HG03135 (cell line): ENCODE measurements at regions not wholly inside any gene's neighbourhood (a gene's known extent, or its start where the extent isn't known, plus 50 kb on each side); places are given as distances from the start of the nearest gene placed in this dataset.
A peak's percentile ranks its signal among the peaks of the same experiment; 100 is the strongest.
"Not testable (repeated sequence)": the region's sequence is repeated elsewhere in the genome, so short reads cannot be mapped to it uniquely, and the experiment has no call there.

Experiments used
- ATAC-seq: cut with Tn5 transposase; IDR thresholded peaks from one replicate; pipeline ENCODE4 v1.9.1; 2021; ENCODE audit warnings: mild to moderate bottlenecking, moderate library complexity; ENCODE audit not compliant: unreplicated experiment

DNA sequence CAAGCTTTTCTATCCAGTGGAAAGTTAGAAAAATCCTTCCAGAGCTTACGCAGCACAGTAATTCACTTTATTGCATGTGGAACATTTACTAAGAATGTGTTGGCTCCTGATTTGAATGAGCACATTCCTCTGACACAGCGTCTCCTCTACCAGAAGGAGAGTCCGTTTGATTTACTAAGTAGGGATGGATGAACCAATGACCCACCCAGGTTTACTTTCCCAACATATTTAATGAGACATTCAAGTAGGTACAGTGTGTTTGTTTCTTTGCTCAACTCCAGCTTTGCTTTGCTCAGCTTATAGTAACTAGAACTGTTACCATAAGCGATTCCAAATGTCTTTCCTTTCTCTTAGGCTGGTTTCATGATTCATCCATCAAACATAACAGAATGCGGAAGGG is 161.7 kb downstream of the SMARCA1 start:
- no peak for ATAC-seq

DNA sequence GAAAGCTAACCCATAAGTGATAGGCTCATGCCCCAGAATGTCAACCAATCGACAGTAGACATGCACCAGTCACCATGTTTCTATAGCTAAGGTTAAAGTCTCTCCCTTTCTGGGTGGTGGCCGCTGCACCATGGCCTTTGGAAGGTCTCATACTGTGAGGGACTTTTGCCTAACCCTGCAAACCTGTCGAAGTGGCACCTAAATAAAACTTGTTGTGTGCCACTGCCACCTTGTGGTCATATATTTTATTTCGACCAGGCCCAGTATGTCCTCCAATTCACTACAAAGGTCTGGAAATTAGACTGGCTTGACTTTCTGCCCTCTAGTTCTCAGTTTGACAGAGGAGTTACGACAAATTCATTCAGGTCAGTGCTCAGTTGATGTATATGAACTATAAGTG is 163.1 kb downstream of the SMARCA1 start:
- ATAC-seq: peak; percentile 96

DNA sequence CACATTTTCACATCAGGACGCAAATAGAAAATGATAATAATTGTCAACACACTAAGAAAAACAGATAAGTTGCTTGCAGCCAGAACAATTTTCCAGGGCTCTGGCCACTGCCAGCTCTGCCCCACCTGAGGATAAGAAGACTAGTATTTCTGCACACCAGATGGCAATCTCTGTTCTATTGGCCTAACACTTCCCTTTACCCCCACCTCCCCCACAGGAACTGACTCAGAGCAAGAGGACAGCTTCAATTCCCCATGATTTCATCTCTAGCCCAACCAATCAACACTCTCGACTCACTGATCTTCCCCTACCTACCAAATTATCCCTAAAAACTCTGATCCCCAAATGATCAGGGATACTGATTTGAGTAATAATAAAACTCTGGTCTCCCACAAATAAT is 164.0 kb downstream of the SMARCA1 start:
- no peak for ATAC-seq

DNA sequence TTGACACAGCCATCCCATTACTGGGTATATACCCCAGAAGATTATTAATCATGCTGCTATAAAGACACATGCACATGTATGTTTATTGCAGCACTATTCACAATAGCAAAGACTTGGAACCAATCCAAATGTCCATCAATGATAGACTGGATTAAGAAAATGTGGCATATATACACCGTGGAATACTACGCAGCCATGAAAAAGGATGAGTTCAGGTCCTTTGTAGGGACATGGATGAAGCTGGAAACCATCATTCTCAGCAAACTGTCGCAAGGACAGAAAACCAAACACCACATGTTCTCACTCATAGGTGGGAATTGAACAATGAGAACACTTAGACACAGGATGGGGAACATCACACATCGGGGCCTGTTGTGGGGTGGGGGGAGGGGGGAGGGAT is 165.9 kb downstream of the SMARCA1 start:
- not testable (repeated sequence) for ATAC-seq

DNA sequence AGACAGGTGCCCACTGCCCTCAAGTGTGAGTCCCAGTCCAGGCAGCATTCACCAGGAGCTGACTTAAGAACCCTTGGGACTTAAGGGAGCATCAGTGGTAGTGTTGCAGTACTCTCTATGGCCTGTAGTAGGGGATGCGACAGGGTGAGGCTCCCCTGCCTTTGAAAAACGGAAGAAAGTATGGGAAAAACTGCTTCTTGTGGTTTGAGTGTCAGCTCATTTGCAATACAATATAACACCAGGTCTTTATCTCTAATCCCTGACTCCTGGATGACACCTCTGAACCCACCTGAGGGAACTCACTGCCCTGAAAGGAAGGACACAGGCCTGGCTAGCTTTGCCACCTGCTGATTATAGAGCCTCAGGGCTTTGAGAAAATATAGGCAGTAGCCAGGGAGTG is 176.0 kb downstream of the SMARCA1 start:
- ATAC-seq: peak; percentile 63

DNA sequence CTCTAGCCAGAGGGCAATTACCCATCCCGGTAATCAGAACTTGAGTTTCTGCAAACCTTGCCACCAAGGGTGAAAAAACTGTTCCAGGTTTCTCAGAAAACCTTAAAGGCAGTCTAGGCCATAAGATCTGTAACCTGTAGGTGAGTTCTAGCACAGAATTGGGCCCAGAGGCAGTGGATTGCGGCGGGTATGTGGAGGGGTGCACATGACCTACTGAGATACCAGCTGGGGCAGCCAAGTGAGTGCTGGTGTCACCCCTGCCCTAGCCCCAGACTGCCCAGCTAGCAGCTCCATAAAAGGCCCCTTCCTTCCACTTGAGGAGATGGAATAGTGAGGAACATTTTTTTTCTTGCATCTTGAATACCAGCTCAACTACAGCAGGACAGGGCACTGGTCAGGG is 176.7 kb downstream of the SMARCA1 start:
- ATAC-seq: no peak

DNA sequence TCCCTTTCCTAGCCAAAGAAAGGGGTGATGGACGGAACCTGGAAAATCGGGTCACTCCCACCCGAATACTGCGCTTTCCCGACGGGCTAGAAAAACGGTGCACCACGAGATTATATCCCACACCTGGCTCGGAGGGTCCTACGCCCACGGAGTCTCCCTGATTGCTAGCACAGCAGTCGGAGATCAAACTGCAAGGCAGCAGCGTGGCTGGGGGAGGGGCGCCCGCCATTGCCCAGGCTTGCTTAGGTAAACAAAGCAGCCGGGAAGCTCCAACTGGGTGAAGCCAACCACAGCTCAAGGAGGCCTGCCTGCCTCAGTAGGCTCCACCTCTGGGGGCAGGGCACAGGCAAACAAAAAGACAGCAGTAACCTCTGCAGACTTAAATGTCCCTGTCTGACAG is 186.0 kb downstream of the SMARCA1 start:
- not testable (repeated sequence) for ATAC-seq

DNA sequence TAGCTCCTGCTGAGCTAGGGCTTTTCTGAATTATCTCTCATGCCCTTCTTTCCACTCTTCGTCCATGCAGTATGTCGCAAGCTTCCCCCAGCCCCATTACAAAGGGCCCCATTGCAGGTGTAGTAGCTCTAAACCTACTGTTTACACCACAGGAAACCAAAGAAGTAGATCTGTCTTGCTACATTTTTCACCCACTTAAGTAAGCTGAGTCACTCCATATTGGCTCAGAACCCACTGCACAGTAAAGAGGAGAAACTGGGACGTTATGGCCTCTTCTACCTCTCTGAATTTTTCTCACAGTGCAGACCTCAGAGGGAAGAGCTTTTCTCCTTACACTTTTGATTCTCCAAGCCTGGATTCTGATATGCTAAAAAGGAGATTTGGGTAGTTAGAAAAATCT is 200.2 kb downstream of the SMARCA1 start:
- no peak for ATAC-seq

DNA sequence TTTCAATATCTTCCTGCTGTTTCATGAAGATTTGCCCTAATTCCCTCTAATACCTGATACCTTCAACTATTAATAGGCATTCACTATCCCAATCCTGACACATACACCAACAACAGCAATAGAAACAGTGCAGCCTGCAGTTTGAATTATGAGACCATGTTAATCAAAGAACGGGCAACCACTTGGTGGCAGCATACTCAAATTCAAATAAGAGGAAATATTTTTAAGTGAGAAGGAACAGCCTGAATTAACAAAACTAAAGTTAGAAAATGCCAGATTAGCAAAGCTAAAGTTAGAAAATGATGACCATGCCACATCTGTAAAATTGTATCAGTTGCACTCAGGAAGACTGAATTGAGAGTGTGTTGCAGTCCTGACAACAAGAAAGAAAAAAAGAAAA is 204.9 kb downstream of the SMARCA1 start:
- ATAC-seq: no peak

DNA sequence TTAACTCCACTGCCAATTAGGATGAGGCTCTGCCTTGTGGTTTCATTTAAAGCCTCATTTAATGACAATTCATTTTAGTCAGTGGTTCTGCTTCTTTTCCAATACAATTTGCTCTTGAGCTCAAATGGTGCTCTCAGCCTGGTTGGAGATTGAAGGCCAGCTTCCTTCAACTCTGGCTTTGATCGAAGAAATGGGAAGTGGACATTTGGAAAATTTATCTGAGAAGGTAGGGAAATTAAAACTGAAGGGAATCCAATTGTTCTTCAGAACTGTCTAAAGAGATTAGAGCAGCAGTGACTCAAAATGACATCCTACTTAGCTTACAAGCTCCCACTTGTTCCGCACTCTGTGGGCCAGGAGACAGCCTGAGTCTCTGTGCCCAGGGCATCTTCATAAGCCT is 206.8 kb downstream of the SMARCA1 start:
- no peak for ATAC-seq

DNA sequence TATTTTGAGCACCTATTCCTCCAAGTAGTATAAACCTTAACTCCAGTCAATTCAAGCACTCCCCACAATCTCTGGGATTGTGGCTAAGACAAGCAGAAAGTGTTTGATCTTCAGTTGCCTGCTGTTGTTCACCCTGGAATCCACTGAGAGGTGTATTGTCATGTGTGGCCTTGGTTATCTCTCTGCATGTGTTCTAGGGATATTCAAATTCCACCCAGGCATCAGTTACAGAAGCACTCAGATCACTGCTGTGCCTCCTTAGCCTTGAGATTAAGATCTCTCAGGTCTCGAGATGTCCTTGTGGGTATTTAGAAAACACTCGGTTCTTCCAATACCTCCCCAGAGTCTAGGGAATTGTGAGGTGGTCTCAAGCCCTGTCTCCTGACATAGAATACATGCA is 213.3 kb downstream of the SMARCA1 start:
- no peak for ATAC-seq

DNA sequence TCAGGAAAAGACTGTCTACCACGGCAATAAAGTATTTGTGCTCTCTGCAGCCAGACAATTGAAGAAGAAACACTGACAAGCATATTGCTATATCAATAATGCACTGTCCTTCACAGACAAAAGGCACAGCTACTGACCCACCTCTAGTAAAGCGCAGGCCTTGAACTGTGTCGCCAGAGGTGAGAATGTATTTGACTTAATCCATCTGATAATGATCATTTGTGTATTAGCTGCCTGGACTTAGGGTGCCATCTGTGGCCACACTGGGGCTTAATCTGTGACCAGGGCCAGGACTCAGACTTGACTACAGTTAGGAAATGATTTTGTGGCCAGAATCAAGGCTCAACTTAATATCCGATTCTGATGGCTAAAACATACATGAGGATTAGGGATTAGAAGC is 260.4 kb downstream of the SMARCA1 start:
- no peak for ATAC-seq

DNA sequence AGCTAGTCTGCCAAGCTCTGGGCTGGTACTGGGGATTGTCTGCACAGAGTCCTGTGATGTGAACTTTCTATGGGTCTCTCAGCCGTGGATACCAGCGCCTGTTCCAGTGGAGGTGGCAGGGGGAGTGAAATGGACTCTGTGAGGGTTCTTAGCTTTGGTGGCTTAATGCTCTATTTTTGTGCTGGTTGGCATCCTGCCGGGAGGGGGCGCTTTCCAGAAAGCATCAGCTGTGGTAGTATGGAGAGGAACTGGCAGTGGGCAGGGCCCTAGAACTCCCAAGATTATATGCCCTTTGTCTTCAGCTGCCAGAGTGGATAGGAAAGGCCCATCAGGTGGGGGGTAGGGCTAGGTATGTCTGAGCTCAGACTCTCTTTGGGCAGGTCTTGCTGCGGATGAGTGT is 267.8 kb downstream of the SMARCA1 start:
- ATAC-seq: not testable (repeated sequence)

DNA sequence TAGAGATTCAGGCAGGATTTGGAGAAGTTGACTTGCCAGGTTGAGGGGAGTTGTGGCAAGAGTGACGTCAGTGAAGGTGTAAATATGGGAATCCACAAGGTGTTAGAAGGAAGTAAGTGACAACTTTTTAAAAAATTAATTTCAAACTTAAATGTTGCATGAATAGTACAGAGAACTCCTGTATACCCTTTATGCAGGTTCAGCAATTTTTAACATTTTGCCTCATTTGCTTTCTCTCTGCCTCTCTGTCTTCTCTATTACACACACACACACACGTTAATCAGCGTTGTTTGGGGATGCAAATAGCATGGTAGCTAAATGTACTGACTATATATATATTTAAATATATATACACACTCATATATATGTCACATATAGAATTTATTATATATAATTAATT is 273.7 kb downstream of the SMARCA1 start:
- ATAC-seq: no peak

DNA sequence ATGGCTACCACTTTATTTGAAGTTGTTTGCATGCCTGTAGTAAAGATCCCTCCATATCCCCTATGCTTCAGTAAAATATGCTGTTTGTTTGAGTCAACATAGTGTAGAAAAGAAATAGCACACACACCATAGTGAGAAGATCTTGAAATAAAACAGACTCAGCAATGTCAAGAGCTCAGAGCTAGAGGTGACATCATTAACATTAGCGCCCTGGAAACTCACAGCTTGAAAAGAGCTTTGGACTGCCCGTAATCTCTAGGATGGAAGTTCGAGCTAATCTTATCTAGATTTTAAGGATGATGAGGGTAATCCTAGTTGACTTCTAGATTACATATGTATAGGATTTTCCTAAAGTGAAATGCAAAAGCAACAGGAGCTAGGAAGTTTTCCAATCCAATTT is 275.6 kb downstream of the SMARCA1 start:
- no peak for ATAC-seq

DNA sequence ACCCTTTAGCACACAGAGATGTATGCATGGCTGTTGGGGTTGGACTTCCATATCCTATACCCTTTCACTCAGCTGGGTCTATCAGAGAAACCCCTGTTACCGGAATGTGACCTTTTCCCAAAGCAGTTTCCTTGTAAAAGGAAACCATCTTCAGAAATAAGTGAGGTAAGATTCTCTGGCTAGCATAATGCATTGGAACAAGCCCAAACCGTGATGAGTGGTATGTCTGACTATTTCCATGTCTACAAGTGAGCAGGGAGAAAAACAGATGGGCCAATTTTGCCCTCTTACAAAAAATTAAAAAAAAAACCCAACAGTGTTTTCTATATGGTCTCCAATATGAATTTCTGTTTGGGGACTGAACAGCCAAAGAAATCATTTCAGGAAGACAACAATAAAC is 283.9 kb downstream of the SMARCA1 start:
- ATAC-seq: no peak

DNA sequence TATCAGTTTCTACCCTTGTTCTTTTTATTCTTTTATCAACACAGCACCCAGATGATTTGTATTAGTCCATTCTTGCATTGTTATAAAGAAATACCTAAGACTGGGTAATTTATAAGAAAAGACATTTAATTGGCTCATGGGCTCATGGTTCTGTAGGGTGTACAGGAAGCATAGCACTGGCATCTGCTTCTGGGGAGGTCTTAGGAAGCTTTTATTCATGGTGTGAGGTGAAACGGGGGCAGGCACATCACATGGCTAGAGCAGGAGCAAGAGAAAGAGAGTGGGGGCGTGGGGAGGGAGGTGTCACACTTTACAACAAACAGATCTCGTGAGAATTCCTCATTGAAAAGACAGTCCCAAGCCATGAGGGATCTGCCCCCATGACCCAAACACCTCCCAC is 285.3 kb downstream of the SMARCA1 start:
- no peak for ATAC-seq

DNA sequence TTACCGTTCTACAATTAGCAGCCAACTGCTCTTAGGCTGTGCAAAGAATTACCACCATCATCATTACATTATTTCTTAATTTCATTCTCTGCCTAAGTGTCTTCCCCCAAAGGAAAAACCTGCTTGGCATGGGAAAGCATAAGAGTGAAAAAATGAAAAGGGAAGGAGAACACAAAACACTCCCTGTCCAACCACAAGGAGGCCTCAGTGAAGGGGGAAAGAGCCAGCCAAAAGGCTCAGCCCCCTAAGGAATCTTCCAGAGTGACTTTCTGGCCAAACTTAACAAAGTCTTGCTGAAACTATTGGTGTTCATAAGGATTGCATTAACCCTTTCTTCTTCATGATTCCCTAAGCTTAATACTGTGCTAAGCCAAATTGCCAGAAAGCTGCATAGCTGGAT is 287.4 kb downstream of the SMARCA1 start:
- ATAC-seq: no peak

DNA sequence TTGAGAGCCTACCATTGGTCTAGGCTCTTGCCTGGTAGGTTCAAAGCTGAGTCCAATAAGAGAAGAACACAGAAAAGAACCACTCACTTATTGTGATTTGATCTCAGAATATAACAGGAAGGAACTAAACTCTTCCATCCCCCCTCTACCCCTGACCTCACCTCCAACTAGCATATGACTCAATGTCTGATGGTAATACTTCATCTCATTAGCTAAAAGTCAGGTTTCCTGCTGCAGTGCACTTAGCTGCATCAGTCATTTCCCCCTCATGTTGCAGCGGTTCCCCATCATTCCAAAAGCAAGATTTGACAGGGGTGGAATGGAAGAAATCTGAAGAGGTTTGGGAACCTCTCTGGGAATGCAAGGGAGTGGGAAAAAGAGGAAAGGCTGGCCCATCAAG is 289.5 kb downstream of the SMARCA1 start:
- no peak for ATAC-seq

DNA sequence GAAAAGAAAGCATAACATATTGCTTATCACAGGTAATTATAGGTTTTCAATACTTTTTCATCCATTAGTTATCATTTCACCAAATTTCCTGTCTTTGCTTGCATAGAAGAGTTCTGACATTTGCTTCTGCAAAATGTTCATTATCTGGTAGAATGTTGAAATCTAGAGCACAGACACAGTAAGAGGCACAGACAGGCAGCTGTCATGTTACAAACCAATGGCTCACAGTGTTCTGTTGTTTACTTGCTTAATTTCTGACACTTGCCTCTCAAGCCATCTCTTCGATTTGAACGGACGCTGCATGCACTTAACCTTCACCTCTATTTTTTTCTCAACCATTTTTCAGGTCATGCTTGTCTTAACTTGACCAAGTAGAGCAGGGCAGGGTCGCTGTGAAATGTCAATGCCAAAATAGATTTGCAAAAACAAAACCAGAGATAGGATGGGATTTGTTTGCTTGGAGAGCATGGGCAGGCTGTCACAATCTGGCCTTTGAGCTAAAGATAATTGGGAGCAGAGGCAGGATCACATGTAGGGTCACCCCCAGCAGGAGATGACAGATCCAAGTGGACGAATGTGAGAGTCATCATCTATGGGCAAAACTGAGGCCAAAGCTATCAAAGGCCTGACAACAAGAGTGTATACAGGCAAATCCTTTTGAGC is 292.3 kb downstream of the SMARCA1 start:
- no peak for ATAC-seq

DNA sequence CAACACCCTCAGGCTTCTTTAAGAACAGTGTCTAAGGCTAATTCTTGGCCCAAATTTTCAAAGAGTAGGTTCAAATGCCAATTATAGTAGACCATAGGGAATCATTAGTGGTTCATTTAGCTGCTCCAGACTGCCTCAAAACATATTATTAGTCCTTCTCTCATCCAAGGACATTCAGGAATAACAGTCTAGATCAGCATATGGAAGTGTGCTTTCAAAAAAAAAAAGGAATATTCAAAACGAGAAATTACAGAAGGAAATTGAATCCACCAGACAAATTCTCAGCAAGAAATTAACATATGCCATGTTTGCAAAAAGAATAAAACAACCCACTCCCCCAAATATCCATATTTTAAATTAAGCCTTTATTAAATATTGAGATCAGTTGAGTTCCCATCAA is 293.1 kb downstream of the SMARCA1 start:
- ATAC-seq: no peak

DNA sequence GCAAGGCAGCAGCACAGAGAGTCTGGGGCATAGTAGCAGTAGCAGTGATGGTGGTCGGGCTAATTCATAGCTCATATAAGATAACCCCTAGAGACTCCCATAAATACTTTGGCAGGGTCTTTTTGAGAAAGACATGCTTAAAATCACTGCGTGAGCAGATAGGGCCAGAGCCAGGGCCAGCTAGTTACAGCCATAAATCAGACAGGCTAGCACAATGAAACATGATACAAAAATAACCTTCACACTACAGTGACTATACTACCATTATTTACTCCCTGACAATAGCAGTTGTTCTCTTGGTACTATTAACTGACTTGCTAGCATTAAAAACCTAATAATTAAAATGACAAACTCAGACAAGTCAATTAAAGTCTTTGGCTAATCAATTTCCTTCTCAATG is 295.9 kb downstream of the SMARCA1 start:
- ATAC-seq: no peak

DNA sequence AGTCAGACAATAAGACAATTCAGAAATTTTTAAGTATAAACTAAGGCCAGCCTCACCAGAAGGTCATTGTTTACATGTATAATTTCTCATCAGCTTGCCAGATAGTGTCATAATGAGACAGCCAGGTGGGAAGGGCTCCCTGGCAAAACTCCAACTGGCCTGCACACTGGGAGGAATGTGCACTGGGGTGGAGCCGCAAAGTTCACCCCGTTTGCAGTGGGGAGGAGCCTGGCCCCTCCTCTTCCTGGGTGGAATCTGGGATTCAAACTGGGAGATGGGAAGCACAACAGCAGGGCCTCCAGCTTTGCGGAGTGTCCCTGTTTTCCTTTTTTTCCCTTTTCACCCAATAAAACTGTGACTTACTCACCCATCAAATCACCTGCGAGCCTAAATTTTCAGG is 329.9 kb downstream of the SMARCA1 start:
- no peak for ATAC-seq

DNA sequence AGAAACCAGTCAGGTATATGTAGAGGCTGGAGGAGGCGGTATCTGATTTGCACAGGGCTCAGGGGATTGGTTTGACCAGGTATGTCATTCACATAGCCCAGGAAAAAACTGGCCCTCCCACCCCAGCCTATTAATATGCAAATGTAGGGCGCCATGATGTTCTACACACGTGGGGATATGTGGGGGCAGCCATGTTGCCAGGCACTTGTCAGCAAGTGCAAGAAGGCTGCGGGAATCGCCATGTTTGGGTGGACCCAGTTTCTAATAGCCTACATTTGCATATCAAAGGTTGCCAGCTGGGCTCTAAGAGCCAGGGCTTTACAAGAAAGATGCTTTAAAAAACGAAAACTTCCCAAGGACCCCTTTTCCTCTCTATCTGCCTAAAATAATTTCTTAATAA is 335.1 kb downstream of the SMARCA1 start:
- ATAC-seq: no peak
